NT2/D1 (cell line): ENCODE measurements at regions not wholly inside any gene's neighbourhood (a gene's known extent, or its start where the extent isn't known, plus 50 kb on each side); places are given as distances from the start of the nearest gene placed in this dataset.

ENCODE experiments used
- SUZ12 ChIP-seq: IDR thresholded peaks from 2 replicates; pipeline ENCODE4 v1.6.1; 2011; ENCODE audit not compliant: insufficient read length, insufficient read depth; ENCODE audit errors: extremely low read depth
- YY1 ChIP-seq: IDR thresholded peaks from 2 replicates; pipeline ENCODE4 v1.6.1; 2011; ENCODE audit not compliant: insufficient read length, insufficient read depth
- ZNF274 ChIP-seq: IDR thresholded peaks from 2 replicates; pipeline ENCODE4 v1.6.1; 2011; ENCODE audit warnings: mild to moderate bottlenecking, low read depth, low read length

DNA sequence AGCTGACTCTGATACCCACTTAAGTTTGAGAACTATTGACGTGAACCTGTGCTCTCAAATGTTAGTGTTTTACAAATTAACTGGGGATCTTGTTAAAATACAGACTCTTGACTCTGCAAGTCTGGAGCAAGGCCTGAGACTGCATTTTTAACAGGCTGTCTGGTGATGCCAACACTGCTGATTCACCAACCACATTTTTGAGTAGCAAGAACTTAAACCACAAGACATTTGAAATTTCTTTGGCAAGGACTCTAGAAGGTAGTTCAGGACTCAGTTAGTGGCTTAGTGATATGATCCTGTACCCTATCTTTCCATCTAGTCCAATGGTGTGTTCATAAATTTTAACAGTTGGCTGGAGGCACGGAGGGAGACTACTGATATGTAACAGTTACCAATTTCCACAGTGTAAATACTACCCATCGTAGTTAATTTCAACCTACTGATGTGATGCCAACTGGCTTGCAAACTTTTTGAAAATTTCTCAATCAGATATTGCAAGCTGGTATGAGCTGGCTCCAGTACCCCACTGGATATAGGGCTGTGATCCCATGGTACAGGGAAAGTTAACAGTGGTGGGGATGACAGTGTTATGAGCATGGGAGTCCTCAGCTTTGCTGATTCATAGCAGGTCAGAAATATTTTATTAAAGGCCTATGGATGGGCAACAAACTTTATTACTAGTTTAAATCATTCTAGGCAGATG is 255.1 kb downstream of the TBC1D4 start:
- TF ChIP-seq ZNF274 (no peak), YY1 (no peak), SUZ12 (no peak)
